ENCODE measurements at regions not wholly inside any gene's neighbourhood (a gene's known extent, or its start where the extent isn't known, plus 50 kb on each side); places are given as distances from the start of the nearest gene placed in this dataset.

DNA sequence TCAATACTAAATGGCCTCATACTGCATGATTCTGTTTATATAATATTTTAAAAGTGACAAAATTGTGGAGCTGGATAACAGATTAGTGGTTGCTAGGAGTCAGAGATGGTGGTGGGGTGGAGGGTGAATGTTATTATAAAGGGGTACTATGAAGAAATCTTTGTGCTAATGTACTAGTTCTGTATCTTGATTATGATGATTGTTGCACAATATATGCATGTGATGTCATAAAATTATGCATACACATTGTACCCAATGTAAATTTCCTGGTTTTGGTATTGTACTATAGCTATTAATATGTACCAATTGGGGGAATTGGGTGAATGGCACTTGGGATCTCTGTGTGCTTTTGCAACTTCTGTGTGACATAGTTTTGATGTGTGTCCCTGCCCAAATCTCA is 112.2 kb downstream of the TMEM26 start:
- TF ChIP-seq, protein P1, sequence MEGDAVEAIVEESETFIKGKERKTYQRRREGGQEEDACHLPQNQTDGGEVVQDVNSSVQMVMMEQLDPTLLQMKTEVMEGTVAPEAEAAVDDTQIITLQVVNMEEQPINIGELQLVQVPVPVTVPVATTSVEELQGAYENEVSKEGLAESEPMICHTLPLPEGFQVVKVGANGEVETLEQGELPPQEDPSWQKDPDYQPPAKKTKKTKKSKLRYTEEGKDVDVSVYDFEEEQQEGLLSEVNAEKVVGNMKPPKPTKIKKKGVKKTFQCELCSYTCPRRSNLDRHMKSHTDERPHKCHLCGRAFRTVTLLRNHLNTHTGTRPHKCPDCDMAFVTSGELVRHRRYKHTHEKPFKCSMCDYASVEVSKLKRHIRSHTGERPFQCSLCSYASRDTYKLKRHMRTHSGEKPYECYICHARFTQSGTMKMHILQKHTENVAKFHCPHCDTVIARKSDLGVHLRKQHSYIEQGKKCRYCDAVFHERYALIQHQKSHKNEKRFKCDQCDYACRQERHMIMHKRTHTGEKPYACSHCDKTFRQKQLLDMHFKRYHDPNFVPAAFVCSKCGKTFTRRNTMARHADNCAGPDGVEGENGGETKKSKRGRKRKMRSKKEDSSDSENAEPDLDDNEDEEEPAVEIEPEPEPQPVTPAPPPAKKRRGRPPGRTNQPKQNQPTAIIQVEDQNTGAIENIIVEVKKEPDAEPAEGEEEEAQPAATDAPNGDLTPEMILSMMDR (IDR thresholded peaks at IDR 0.05): no peak
- TF ChIP-seq POLR2A (IDR thresholded peaks at IDR 0.05): no peak

Data from uterus (tissue), 2 donors.